K562 (cell line): ENCODE measurements at regions not wholly inside any gene's neighbourhood (a gene's known extent, or its start where the extent isn't known, plus 50 kb on each side); places are given as distances from the start of the nearest gene placed in this dataset.

Experiments used
- CCAR2 ChIP-seq: fragments of 200-400 bp; formaldehyde crosslinking; IDR thresholded peaks from 2 replicates; pipeline ENCODE4 v1.6.1; 2017; ENCODE audit warnings: mild to moderate bottlenecking, low read depth, low read length
- ERF ChIP-seq: fragments of 450-650 bp; formaldehyde crosslinking; IDR thresholded peaks from 2 replicates; pipeline ENCODE4 v1.4.0; 2020; ENCODE audit warnings: mild to moderate bottlenecking, mixed read lengths
- FUS ChIP-seq: fragments of 200-400 bp; formaldehyde crosslinking; optimal IDR thresholded peaks from 2 replicates; pipeline ENCODE3; 2017; ENCODE audit warnings: low read depth, low read length
- GATAD2A ChIP-seq: fragments of 450-650 bp; IDR thresholded peaks from 2 replicates; pipeline ENCODE4 v1.6.1; 2017
- HIVEP1 ChIP-seq: fragments of 250-450 bp; sonication (Bioruptor Pico); IDR thresholded peaks from 2 replicates; pipeline ENCODE4 v1.4.0; 2020; ENCODE audit warnings: mild to moderate bottlenecking
- ILF3 ChIP-seq: fragments of 450-650 bp; IDR thresholded peaks from 2 replicates; pipeline ENCODE4 v1.6.1; 2018; ENCODE audit warnings: antibody characterized with exemption, mild to moderate bottlenecking, moderate library complexity, borderline replicate concordance
- NUFIP1 ChIP-seq: fragments of 450-650 bp; IDR thresholded peaks from 2 replicates; pipeline ENCODE4 v1.6.1; 2018; ENCODE audit not compliant: partially characterized antibody
- RAD21 ChIP-seq, 2 experiments: fragments of 250-450 bp in 1 of 2; fragments of 450-650 bp in 1 of 2; sonication (Bioruptor Pico) in 1 of 2; formaldehyde crosslinking in 1 of 2; IDR thresholded peaks in 1 of 2; conservative IDR thresholded peaks in 1 of 2; 2 replicates each; pipeline versions ENCODE4 v1.4.0 to v1.8.0; 2020 to 2022; ENCODE audit warnings: mild to moderate bottlenecking in 2 of 2, moderate library complexity in 1 of 2
- REST ChIP-seq, 2 experiments: fragments of 450-650 bp; formaldehyde crosslinking in 1 of 2; IDR thresholded peaks; 2 replicates each; pipeline versions ENCODE4 v1.4.0 to v1.6.1; 2014 to 2020; ENCODE audit warnings: mild to moderate bottlenecking in 2 of 2, borderline replicate concordance in 1 of 2, low read depth in 1 of 2
- TAF9B ChIP-seq: fragments of 450-650 bp; IDR thresholded peaks from 2 replicates; pipeline ENCODE4 v1.6.1; 2018; ENCODE audit warnings: mild to moderate bottlenecking; ENCODE audit not compliant: partially characterized antibody
- TGIF2 ChIP-seq: sonication (generic); formaldehyde crosslinking; IDR thresholded peaks from 2 replicates; pipeline ENCODE4 v1.8.1; 2022; ENCODE audit warnings: mild to moderate bottlenecking, missing genetic modification reagents, moderate library complexity
- ZKSCAN3 ChIP-seq: fragments of 250-450 bp; sonication (Bioruptor Pico); IDR thresholded peaks from 2 replicates; pipeline ENCODE4 v1.4.0; 2020
- ZNF12 ChIP-seq: sonication (generic); formaldehyde crosslinking; IDR thresholded peaks from 2 replicates; pipeline ENCODE4 v1.4.0; 2020; ENCODE audit warnings: mild to moderate bottlenecking, missing genetic modification reagents

DNA sequence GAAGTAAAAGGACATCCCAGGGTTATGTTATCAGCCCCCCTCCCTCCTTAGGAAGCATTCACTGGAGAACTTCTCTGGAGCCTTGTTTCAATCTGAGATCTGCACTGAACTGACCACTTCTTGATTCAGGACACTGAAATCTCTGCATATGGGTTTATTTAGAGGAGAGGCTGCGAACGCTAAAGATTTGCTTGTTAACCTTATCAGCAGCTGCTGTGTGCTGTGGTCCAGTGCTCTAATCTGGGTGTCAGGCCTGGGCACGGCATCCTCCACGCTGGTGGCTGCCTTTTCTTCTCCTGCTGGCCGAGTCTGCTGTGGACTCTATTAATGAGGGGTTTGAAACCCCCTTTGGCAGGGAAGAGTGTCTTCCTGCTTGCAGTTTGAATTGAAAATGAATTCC is 1094.7 kb upstream of the TENM3 start (continued):
- no peak for TF ChIP-seq REST (IDR thresholded peaks at IDR 0.05; ENCODE audit: borderline replicate concordance)
- TF ChIP-seq REST (CRISPR knock-in tag; IDR thresholded peaks at IDR 0.05; ENCODE audit: low read depth): no peak
- TF ChIP-seq TAF9B: no peak
- TF ChIP-seq NUFIP1: no peak
- TF ChIP-seq CCAR2: no peak
- no peak for TF ChIP-seq ILF3
- no peak for TF ChIP-seq FUS
- TF ChIP-seq ZKSCAN3 (CRISPR knock-in tag): no peak
- TF ChIP-seq GATAD2A: no peak
- no peak for TF ChIP-seq ZNF12
- no peak for TF ChIP-seq HIVEP1 (CRISPR knock-in tag)
- TF ChIP-seq RAD21 (CRISPR knock-in tag; conservative IDR thresholded peaks at IDR 0.05 in 1 of 2, IDR thresholded peaks at IDR 0.05 in 1 of 2): no peak
- TF ChIP-seq ERF: no peak
- no peak for TF ChIP-seq TGIF2 (CRISPR knock-in tag)
